ENCODE measurements at regions not wholly inside any gene's neighbourhood (a gene's known extent, or its start where the extent isn't known, plus 50 kb on each side); places are given as distances from the start of the nearest gene placed in this dataset.

GRCh38 chrX:137366018-137366633, 199.8 kb upstream of the ZIC3 start:
- DNase-seq = no peak

GRCh38 chrX:137363559-137363958, 202.4 kb upstream of the ZIC3 start:
- no peak for DNase-seq

- no peak for DNase-seq
These were observed 203.3 kb upstream of the ZIC3 start for GRCh38 chrX:137362583-137362982.

- no peak for DNase-seq
These were observed 211.1 kb upstream of the ZIC3 start for GRCh38 chrX:137354851-137355250.

GRCh38 chrX:137353404-137353803, 212.5 kb upstream of the ZIC3 start:
- DNase-seq = no peak

- DNase-seq = no peak
These were observed 213.7 kb upstream of the ZIC3 start for GRCh38 chrX:137352101-137352660.

GRCh38 chrX:137342969-137343368, 223.0 kb upstream of the ZIC3 start:
- no peak for DNase-seq

- no peak for DNase-seq
These were observed 252.3 kb upstream of the ZIC3 start for GRCh38 chrX:137313627-137314026.

- DNase-seq = no peak
These were observed 260.5 kb upstream of the ZIC3 start for GRCh38 chrX:137305404-137305803.

- no peak for DNase-seq
These were observed 263.4 kb upstream of the GPR101 start for GRCh38 chrX:137297167-137297566.

GRCh38 chrX:137290011-137290410, 256.2 kb upstream of the GPR101 start:
- no peak for DNase-seq

- DNase-seq = no peak
These were observed 253.4 kb upstream of the GPR101 start for GRCh38 chrX:137287191-137287590.

GRCh38 chrX:137286423-137286822, 252.6 kb upstream of the GPR101 start:
- DNase-seq = no peak

- no peak for DNase-seq
These were observed 245.0 kb upstream of the GPR101 start for GRCh38 chrX:137278825-137279224.

- no peak for DNase-seq
These were observed 229.6 kb upstream of the GPR101 start for GRCh38 chrX:137263374-137263773.

- no peak for DNase-seq
These were observed 211.4 kb upstream of the GPR101 start for GRCh38 chrX:137245183-137245582.

- no peak for DNase-seq
These were observed 203.0 kb upstream of the GPR101 start for GRCh38 chrX:137236837-137237236.

- DNase-seq = peak; percentile 34
These were observed 201.0 kb upstream of the GPR101 start for GRCh38 chrX:137234651-137235402.

- no peak for DNase-seq
These were observed 199.7 kb upstream of the GPR101 start for GRCh38 chrX:137233478-137233877.

GRCh38 chrX:137227151-137227550, 193.4 kb upstream of the GPR101 start:
- DNase-seq = no peak

GRCh38 chrX:137215467-137215866, 181.7 kb upstream of the GPR101 start:
- no peak for DNase-seq

GRCh38 chrX:137212078-137212632, 178.4 kb upstream of the GPR101 start:
- no peak for DNase-seq

- DNase-seq = no peak
These were observed 164.2 kb upstream of the GPR101 start for GRCh38 chrX:137198040-137198439.

GRCh38 chrX:137195991-137196390, 162.2 kb upstream of the GPR101 start:
- DNase-seq = no peak

All from CD4-positive, alpha-beta T cell treated with Interleukin-17A for 4 hours (primary cell).